HG03139 (cell line): ENCODE measurements at regions not wholly inside any gene's neighbourhood (a gene's known extent, or its start where the extent isn't known, plus 50 kb on each side); places are given as distances from the start of the nearest gene placed in this dataset.
"Not testable (repeated sequence)": the region's sequence is repeated elsewhere in the genome, so short reads cannot be mapped to it uniquely, and the experiment has no call there.

Experiments used
- ATAC-seq: cut with Tn5 transposase; IDR thresholded peaks from one replicate; pipeline ENCODE4 v1.9.1; 2021; ENCODE audit not compliant: unreplicated experiment

DNA sequence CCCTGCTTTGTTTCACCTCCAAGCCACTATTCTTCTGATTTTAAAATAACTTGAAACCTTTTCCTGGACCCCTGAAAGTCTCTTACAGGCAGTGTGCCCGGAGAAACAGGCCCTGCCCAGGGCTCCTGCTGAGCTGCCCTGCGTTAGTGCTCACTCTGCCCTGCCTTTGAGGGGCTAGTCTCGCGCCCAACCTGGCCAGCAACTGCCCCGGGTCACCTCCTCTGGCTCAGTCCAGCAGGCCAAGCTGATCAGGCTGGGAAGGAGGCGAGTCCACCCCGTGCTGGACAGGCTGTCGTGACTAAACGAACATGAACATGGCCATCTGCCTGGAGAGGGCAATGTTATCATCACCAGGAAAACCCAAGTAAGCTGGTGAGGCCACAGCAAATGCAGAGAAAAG lies 245.4 kb downstream of the ANKRD60 start:
- no peak for ATAC-seq

DNA sequence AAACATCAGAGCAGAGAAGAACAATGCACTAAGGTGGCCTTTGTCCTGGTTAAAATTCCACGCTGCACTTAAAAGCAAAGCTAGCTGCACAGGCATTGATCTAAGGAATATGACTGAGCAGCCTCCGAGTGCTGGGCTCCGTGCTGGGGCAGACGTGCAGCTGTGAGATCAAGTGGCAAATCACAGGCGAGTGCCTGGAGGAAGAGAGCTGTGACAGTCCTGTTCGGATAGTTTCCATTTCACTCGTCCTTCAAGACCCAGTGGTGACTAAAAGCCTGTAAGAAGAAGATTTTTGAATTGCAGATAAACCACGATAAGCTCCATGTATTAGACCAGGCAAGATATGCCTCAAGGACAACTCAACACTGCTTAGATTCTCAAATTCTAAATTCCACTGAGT lies 247.9 kb downstream of the ANKRD60 start:
- ATAC-seq, result no peak

DNA sequence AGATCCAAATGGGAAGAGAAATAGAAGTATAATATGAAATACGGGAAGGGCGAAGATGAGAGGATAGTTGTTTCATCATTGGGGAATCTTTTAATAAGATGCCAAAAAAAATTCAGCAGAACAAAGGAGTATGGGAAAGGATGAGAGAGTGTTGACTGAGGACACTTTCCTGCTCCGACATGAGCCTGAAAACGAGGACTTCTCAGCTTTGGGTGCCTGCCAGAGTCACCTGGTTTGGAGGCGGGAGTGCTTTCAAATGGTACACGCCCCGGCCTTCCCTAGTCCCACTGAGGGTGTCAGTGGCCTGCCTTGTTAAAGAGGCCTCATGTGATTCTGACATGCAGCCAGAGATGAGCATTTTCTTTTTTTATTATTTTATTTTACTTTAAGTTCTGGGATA lies 250.9 kb downstream of the ANKRD60 start:
- no peak for ATAC-seq

DNA sequence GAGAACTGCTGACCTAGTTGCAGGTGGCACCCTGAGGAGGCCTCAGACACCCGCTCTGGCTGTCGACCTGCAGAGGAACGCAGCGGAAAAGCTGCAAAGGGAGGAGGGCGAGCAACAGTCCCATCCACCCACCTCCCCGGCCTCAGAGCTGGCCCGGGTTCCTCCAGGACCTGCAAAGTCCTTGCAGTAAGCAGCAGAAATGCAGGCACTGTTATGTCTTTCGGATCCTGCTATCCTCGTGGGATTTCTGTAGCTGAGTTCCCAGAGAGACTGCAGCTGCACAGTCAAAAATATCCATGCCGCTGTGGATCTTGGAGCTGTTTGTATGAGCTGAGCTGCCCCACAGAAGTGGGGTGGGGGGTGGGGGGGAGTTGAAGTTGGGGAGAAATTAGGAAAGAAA lies 251.3 kb downstream of the ANKRD60 start:
- no peak for ATAC-seq

DNA sequence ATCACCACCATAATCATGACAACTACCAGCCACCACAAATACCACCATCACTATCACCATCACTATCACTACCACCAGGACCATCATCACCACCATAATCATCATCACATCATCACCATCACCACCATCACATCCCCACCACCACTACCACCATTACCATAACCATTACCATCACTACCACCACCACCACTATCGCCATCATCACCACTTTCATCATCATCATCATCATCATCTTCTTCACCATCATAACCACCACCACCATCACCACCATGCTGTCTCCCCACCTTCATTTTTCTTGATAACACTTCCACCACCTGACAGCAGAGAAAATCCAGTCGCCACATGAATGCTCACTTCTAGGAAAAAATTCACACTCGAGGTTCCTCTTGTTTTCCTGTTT lies 253.6 kb downstream of the ANKRD60 start:
- ATAC-seq, result no peak

DNA sequence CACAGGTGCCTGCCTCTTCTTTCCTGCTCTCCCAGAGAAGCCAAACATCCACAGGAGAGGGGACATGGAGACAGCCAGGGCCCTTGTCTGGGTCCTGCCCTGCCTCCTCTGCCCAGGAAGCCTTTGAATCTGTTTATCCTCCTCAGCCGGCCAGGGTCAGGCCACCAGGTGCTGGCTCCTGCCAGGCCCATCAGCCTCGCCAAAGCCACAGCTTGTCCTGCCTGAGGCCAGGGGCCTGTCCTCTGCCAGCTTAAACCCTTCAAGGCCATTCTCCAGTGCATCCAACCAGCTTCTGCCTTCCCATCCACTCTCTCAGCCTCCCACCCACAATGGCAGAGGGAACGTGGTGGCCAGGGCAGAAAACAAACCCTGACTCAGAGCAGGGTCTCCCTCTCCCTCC lies 254.6 kb downstream of the ANKRD60 start:
- ATAC-seq, result no peak

DNA sequence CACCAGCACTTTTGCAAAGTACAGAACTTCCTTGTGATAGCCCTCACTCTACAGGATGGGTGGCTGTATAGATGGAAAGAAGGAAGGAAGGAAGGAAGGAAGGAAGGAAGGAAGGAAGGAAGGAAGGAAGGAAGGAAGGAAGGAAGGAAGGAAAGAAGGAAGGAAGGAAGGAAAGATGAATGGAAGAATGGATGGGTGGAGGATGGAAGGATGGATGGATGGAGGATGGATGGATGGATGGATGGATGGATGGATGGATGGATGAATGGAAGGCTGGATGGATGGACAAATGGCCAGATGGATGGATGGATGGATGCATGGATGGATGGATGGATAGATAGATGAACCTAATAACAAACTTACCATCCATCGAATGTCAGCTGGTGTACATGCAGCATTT lies 256.9 kb downstream of the ANKRD60 start:
- not testable (repeated sequence) for ATAC-seq

DNA sequence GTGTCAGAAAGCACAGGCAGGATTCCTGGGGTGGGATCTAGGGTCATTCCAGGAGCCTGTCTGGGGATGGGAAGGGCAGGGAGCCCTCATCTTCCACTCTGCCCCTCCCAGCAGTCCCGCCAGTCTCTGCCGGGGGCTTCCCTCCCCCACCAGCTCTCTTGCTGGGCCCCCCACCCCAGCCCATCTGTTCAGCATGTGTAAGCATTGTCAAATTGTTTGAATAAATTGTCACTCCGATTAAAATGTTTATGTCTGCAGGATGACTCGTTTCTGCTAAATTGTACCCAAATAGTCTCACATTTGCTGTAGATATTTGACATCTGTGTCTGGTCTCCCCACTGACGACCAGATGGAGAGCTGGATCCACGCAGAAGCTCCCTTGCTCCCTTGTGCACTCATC lies 257.6 kb downstream of the ANKRD60 start:
- no peak for ATAC-seq

DNA sequence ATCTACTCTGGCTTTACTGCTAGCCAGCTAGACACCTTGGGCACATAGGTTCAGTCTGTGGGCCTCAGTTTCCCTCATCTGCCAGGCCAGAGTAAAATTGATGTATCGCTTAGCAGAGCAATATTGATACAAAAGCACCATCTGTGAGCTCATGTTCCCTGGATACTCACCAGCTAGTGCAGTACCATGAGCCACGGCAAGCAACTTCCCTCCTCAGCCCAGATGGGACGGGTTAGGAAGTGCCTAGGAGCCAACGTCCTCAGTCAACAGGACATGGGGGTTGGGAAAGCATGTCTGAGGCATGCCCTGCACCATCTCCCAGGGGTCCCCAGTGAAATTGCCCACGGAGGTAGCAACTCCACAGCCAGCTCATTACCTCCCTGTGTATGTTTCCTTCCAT lies 258.3 kb downstream of the ANKRD60 start:
- ATAC-seq, result no peak

DNA sequence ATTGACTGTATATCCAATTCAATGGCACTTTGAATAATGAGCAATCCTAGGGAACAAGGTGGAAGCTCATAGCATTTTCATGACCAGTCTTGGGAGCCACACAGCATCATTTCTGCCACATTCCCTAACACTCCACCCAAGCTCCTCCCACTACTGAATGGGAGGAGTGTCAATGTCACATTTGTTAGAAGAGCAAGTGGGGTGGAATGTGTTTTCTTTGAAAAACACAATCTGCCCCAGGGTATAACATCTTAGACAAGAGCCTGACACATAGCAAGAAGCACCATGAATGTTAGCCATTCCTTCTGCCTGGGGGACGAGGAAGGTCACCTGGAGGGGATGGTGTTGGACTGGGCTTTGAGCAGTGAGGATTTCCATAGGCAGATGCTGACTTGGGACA lies 258.3 kb upstream of the PMEPA1 start:
- ATAC-seq, result no peak

DNA sequence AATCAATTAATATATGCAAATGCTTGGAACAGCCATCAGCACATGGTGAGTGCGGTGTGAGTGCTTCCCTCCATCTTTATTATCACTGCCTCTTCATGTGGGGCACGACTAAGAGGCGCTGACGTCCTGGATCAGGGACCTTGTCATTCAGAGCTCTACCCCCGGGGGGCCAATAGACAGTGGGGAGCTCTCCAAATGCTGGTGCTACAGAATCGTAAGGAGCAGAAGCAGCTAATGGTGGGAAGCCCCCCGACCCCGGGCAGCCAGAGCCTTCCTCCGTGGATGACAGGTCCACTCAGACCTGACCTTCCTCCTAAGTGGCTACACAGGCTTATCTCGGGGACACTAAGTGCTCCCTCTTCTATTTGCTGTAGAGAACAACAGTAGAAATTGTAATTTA lies 257.5 kb upstream of the PMEPA1 start:
- ATAC-seq, result no peak

DNA sequence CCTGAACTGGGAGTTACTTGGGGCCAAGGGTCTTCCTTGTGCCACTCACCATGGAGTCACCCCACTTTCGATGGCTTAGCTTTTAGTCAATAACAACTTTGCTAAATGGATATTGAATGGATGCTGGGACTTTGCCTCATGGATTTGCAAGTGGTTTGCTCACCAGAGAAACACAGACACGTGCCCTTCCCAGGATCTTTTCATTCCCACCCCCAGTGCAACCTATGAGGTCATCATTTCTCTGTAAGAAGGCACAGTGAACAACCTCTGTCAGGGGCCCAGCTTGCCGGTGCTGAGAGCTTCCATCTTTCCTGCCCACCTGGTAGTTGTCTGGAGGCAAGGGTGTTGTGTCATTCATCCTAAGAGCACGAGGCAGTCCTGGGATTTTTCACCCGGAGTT lies 256.8 kb upstream of the PMEPA1 start:
- ATAC-seq, result no peak

DNA sequence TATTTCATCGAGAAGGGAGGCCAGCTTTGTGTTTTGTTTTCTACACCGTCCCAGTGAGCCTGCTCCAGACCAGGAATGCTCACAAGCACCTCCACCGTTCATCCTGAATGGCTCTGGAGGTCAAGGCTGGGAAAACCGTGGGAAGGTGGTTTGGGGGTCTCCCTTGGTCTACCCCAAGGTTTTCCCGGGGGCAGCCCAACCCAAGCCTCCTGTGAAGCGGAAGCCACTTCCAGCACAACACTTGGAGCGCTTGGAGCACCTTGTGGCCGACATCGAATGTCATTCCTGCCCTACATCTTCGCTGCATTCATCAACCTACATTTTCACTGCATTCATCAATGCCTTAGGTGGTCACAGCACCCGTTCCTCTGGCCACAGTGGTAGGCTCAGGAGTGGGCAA lies 255.6 kb upstream of the PMEPA1 start:
- ATAC-seq, result no peak

DNA sequence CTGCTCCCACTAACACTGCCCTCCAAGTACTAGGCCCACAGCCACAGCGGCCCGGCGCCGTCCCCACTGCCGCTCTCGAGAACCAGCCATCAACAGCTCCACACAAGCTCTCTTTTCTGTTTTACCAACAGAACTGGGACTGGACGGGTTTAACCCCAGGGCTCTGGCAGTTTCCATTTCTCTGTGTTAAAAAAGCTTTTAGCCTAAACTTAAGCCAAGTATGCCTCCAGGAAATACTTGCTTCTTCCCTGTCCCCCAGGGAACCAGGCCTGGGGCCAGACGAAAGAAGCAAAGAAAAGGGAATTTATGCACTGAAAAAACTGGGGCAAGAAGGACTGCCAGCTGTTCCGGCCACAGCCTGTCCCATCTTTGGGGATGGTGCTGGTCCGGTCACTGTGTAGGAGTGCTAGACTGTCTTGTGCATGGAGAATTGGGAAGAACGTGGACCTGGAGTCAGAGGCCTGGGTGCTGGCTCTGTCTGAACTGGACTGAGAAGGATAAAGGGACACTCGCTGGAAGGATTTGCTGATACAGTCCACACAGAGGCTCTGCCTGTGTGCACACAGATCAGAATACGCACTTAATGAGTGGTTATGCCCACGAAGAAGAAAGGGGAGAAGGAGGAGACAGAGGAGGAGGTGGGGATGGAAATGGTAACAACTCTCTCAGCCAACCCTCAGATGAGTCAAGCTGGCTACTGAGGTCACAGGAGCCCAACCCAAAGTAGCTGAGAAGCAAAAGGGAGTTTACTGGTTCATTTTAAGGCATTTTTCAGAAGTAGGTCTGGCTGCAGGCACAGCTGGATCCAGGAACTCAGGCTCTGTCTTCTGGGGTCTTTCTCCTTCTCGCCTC lies 254.4 kb upstream of the PMEPA1 start:
- no peak for ATAC-seq

DNA sequence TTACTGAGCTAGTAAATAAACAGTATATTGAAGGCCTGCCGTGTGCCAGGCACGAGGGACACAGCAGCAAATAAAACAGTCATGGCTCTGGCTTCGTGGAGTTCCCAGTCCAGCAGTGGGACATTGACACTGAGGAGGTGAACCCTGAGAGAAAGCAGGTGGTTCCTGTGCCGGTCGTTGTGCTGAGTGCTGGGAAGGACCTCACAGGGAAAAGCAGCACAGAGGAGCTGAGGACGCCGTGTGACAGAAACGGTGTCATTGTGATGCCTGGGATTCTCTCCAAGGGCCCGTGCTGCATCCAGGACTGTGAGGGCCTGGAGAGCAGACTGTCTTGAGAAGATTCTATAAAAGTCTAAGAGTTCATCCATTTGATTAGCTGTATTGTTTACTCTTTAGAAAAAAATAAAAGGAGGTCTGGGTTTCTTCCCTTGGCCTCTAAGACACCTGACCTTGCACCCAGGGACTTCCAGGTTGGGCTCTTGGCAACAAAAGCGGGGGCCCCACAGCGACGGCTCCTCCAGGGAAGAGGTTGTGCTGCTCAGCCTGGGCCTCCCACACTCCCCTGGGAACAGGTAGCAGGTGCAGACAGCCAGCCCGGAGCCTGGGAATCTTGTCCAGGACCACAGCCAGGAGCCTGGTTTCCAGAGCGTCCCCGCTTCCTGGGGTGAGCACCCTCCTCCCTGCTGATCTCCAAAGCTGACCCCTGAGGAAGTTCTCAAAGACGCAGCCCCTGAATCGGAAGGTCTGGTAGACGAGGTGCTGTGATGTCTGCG lies 251.2 kb upstream of the PMEPA1 start:
- no peak for ATAC-seq

DNA sequence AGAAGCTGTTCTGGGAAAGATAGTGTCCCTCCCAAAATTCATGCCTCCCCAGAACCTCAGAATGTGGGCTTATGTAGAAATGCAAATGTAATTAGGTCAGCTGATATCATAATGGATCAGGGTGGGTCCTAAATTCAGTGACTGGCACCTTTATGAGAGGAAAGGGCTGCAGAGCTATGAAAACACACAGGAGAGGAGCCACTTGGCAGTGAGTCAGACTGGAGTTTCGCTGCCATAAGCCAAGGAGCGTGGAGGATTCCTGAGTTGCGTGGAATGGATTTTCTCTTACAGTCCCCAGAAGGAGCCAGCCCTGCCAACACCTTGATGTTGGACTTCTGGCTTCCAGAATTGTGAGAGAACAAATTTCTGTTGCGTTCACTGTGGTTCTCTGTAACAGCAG lies 249.8 kb upstream of the PMEPA1 start:
- ATAC-seq, result no peak

DNA sequence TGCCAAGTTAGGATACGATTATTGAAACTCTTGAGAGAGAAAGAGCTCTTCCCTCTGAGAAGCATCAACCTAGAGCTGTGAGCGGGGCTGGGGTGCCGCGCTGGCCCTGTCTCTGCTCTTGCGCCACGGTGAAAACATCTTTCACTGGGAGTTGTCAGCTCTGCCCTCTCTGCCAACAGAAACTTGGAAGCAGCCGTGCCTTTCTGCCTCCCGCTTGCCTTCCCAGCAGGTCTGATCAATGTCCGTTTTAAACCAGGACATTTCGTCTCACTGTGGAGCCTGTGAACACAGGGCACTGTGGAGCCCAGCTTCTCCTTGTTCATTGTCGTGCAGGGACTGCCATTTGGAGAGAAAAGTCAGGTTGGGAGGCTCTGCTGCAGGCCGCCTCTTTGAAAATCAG lies 249.2 kb upstream of the PMEPA1 start:
- no peak for ATAC-seq

DNA sequence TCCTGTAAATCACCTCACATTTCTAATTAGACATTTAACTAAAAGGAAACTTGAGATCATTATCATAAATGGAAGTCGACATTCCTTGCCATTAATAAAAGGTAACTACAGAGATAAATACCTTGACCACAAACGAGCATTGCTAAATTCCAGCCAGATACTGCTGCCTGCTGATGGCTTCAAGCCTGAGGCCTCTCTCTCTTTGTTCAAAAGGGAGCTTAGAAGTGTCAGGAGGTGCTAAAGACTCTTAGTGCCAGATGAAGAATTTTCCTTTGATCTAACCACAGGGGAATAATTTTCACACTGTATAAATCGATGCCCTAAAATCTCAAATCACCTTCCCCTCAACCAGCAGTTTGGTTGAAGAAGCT lies 248.2 kb upstream of the PMEPA1 start:
- ATAC-seq, result no peak

DNA sequence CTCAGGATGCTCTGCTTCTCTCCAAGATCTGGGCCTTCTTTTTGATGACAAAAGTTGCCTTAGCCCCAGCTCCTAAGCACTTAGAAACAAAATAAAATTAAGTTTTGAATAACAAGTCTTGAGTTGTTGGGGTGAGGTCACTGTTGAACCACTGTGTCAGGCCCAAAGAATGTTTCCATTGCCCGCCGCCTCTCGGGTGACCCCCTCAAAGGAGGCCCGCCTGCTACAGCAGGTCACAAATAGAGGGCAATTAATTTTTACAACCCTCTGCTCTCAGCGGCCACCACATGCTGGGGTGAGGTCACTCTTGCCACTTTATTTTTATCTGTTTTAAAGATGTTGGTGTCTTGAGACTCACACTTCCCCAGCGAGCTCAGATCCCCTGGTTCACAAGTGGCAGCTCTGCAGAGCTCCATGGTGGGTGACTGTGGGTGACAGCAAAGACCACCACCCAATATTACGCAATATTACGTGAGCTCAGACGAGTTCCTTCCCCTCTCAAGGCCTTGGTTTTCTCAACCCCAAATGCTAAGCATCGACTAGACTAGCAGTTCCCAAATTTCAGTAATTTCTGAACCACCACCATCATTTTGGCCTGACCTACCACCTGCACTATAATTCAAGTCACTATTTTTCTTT lies 247.7 kb upstream of the PMEPA1 start:
- ATAC-seq, result no peak

DNA sequence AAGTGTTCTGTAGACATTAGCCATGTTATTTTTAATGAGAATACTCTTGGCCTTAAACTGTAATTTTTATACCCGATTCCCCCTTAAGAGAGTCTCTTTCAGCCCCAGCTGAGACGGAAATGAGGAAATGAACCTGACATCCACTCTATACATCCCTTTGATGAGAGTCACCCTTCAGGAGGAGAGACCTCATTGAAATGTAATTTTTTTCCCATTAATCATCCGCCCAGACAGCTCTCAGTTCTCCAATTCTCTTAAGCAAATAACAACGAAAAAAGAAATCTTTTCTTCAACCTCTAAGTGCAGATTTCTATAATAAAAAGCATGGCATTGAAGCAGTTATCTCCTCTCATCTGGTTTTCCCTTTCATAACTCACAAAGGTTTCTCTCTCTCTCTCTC lies 243.8 kb upstream of the PMEPA1 start:
- ATAC-seq, result no peak

DNA sequence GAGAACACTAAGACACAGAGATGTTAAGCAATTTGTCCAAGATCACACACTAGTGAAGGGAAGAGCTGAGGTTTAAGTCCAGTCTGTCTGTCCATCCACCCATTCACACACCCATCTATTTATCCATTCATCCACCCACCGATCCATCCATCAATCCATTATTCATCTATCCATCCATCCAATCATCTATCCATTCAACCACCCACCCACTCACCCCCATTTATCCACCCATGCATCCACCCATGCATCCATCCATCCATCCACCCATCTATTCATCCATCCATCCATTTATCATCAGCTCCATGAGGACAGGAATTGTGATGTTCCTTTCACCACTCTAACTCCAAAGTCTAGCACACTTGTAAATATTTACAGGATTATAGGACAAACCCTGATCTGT lies 242.3 kb upstream of the PMEPA1 start:
- ATAC-seq, result no peak

DNA sequence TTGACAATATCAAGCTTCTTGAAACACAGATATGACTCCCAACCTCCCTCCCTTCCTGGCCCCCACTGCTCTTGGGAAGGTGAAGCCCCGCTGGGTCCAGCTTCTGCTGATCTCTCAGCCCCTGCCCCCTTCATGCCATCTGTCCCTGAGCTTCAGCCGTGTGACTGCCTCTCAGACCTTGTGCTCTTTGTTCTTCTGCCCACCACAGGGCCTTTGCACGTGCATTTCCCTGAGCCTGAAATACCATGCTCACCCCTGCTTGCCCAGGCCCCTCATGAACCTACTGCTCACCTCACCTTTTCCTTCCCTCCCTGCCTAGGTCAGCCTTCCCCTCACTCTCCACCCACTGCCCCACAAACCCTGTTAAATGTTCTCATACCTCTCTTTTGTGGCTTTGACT lies 241.7 kb upstream of the PMEPA1 start:
- no peak for ATAC-seq
